Trophoblast cell (in vitro differentiated cells and primary cell): ENCODE measurements at regions not wholly inside any gene's neighbourhood (a gene's known extent, or its start where the extent isn't known, plus 50 kb on each side); places are given as distances from the start of the nearest gene placed in this dataset.

Experiments used
- DNase-seq, 2 donors: peaks; one replicate each; pipeline ENCODE4 v3.0.0-alpha.2; 2016
- H2AFZ ChIP-seq: 2 replicates; pipeline ENCODE4 v1.6.1; 2013; ENCODE audit warnings: low read length, moderate library complexity, mild to moderate bottlenecking; ENCODE audit not compliant: insufficient read depth, poor library complexity
- H2AK5ac ChIP-seq: 2 replicates; pipeline ENCODE4 v1.6.1; 2013; ENCODE audit warnings: mild to moderate bottlenecking, low read length
- H2BK120ac ChIP-seq: 2 replicates; pipeline ENCODE4 v1.6.1; 2013; ENCODE audit warnings: low read length, mild to moderate bottlenecking, moderate library complexity; ENCODE audit not compliant: insufficient read depth, poor library complexity
- H2BK12ac ChIP-seq: 2 replicates; pipeline ENCODE4 v1.6.1; 2013; ENCODE audit warnings: mild to moderate bottlenecking, low read length, moderate library complexity
- H2BK5ac ChIP-seq: 2 replicates; pipeline ENCODE4 v1.6.1; 2013; ENCODE audit warnings: low read length, low read depth, moderate library complexity, mild to moderate bottlenecking; ENCODE audit not compliant: poor library complexity
- H3K14ac ChIP-seq: 2 replicates; pipeline ENCODE4 v1.6.1; 2013; ENCODE audit warnings: mild to moderate bottlenecking, low read length
- H3K18ac ChIP-seq: 2 replicates; pipeline ENCODE4 v1.6.1; 2013; ENCODE audit warnings: mild to moderate bottlenecking, low read length
- H3K23ac ChIP-seq: 2 replicates; pipeline ENCODE4 v1.6.1; 2013; ENCODE audit warnings: low read length
- H3K27ac ChIP-seq: 2 replicates; pipeline ENCODE4 v1.5.1; 2013; ENCODE audit warnings: low read depth, mild to moderate bottlenecking, inconsistent platforms, low read length, moderate library complexity
- H3K27me3 ChIP-seq: 2 replicates; pipeline ENCODE4 v1.6.1; 2013; ENCODE audit warnings: inconsistent platforms, mild to moderate bottlenecking, low read length, moderate library complexity; ENCODE audit not compliant: insufficient read depth
- H3K36me3 ChIP-seq, 2 experiments: 1 replicate in 1 of 2; 2 replicates in 1 of 2; pipeline ENCODE4 v1.6.1; 2013; ENCODE audit warnings: low read length in 2 of 2, mild to moderate bottlenecking in 2 of 2, moderate library complexity in 1 of 2; ENCODE audit not compliant: insufficient read depth in 2 of 2, control insufficient read depth in 1 of 2
- H3K4ac ChIP-seq: 2 replicates; pipeline ENCODE4 v1.6.1; 2013; ENCODE audit warnings: low read depth, mild to moderate bottlenecking, low read length, moderate library complexity
- H3K4me1 ChIP-seq, 2 experiments: 1 replicate in 1 of 2; 2 replicates in 1 of 2; pipeline ENCODE4 v1.6.1; 2013; ENCODE audit warnings: low read length in 2 of 2, mild to moderate bottlenecking in 2 of 2, moderate library complexity in 1 of 2; ENCODE audit not compliant: insufficient read depth in 2 of 2, control insufficient read depth in 1 of 2
- H3K4me2 ChIP-seq: 2 replicates; pipeline ENCODE4 v1.6.1; 2013; ENCODE audit warnings: inconsistent platforms, mild to moderate bottlenecking, low read length, moderate library complexity
- H3K4me3 ChIP-seq: 2 replicates; pipeline ENCODE4 v1.5.1; 2013; ENCODE audit warnings: mild to moderate bottlenecking, low read depth, low read length, inconsistent platforms
- H3K79me1 ChIP-seq: one replicate; pipeline ENCODE4 v1.6.1; 2013; ENCODE audit warnings: low read length
- H3K79me2 ChIP-seq: 2 replicates; pipeline ENCODE4 v1.6.1; 2013; ENCODE audit warnings: low read length, mild to moderate bottlenecking; ENCODE audit not compliant: control insufficient read depth, insufficient read depth, poor library complexity
- H3K9ac ChIP-seq: 2 replicates; pipeline ENCODE4 v1.6.1; 2013; ENCODE audit warnings: mild to moderate bottlenecking, low read length
- H3K9me3 ChIP-seq: 2 replicates; pipeline ENCODE4 v1.6.1; 2013; ENCODE audit warnings: low read depth, mild to moderate bottlenecking, control low read depth, inconsistent platforms, low read length; ENCODE audit not compliant: insufficient read depth
- H4K12ac ChIP-seq: 2 replicates; pipeline ENCODE4 v1.6.1; 2013; ENCODE audit warnings: low read depth, mild to moderate bottlenecking, low read length, moderate library complexity
- H4K8ac ChIP-seq: 2 replicates; pipeline ENCODE4 v1.6.1; 2013; ENCODE audit warnings: low read depth, mild to moderate bottlenecking, low read length, moderate library complexity
- H4K91ac ChIP-seq: one replicate; pipeline ENCODE4 v1.6.1; 2013; ENCODE audit warnings: low read depth, mild to moderate bottlenecking, low read length, moderate library complexity
- WGBS: extraction: QIAGEN DNeasy Blood & Tissue Kit; methylation state at CpG from one replicate; pipeline ENCODE4 v1.1.7; 2013; ENCODE audit warnings: missing lambda C conversion rate; ENCODE audit not compliant: insufficient read length, insufficient coverage; ENCODE audit errors: extremely low coverage; 5-methylcytosine and 5-hydroxymethylcytosine counted together

- Histone ChIP-seq H4K12ac (no peak overlapping the region), H3K27ac (no peak overlapping the region), H3K9ac (no peak overlapping the region), H3K79me2 (no peaks in the 10 kb centered on the region), H3K36me3 (no peaks in the 10 kb centered on the region), H3K18ac (no peak overlapping the region), H3K27me3 (no peaks in the 10 kb centered on the region), H2BK120ac (no peak overlapping the region), H2BK12ac (no peak overlapping the region), H3K4me2 (no peak overlapping the region), H2BK5ac (no peak overlapping the region), H4K8ac (no peak overlapping the region), H3K4me1 (no peaks in the 10 kb centered on the region), H3K9me3 (no peaks in the 10 kb centered on the region), H3K14ac (no peak overlapping the region), H3K79me1 (no peaks in the 10 kb centered on the region), H3K23ac (no peak overlapping the region), H2AK5ac (no peak overlapping the region), H2AFZ (no peak overlapping the region), H4K91ac (no peak overlapping the region), H3K4ac (no peak overlapping the region), H3K4me3 (no peak overlapping the region)
- no peak for DNase-seq
Observed at GRCh38 chr13:80883545-80883944, 542.6 kb upstream of the SPRY2 start.

GRCh38 chr13:80881942-80882445, 541.1 kb upstream of the SPRY2 start:
- Histone ChIP-seq H4K12ac (no peak overlapping the region), H4K8ac (no peak overlapping the region), H3K9ac (no peak overlapping the region), H3K18ac (no peak overlapping the region), H2BK12ac (no peak overlapping the region), H3K23ac (no peak overlapping the region), H2BK5ac (no peak overlapping the region), H3K4me1 (no peaks in the 10 kb centered on the region), H3K14ac (no peak overlapping the region), H3K4me2 (no peak overlapping the region), H3K79me2 (no peaks in the 10 kb centered on the region), H2BK120ac (no peak overlapping the region), H4K91ac (no peak overlapping the region), H3K79me1 (no peaks in the 10 kb centered on the region), H3K4ac (no peak overlapping the region), H3K27me3 (no peaks in the 10 kb centered on the region), H2AK5ac (no peak overlapping the region), H2AFZ (no peak overlapping the region), H3K9me3 (no peaks in the 10 kb centered on the region), H3K27ac (no peak overlapping the region), H3K4me3 (no peak overlapping the region), H3K36me3 (no peaks in the 10 kb centered on the region)
- DNase-seq, result no peak

- Histone ChIP-seq H3K9me3 (no peaks in the 10 kb centered on the region), H3K23ac (no peak overlapping the region), H2BK5ac (no peak overlapping the region), H3K36me3 (no peaks in the 10 kb centered on the region), H3K4me3 (no peak overlapping the region), H3K4me1 (no peaks in the 10 kb centered on the region), H2AK5ac (no peak overlapping the region), H3K14ac (no peak overlapping the region), H3K4ac (no peak overlapping the region), H4K91ac (no peak overlapping the region), H3K27ac (no peak overlapping the region), H3K4me2 (no peak overlapping the region), H4K12ac (no peak overlapping the region), H3K27me3 (no peaks in the 10 kb centered on the region), H2AFZ (no peak overlapping the region), H3K79me1 (no peaks in the 10 kb centered on the region), H3K18ac (no peak overlapping the region), H3K9ac (no peak overlapping the region), H3K79me2 (no peaks in the 10 kb centered on the region), H2BK120ac (no peak overlapping the region), H4K8ac (no peak overlapping the region), H2BK12ac (no peak overlapping the region)
- DNase-seq, result no peak
Observed at GRCh38 chr13:80881495-80881894, 540.6 kb upstream of the SPRY2 start.

- H3K79me2 ChIP-seq, result no peaks in the 10 kb centered on the region
- no peak overlapping the region for H3K4me2 ChIP-seq
- H3K23ac ChIP-seq, result no peak overlapping the region
- H3K79me1 ChIP-seq, result no peaks in the 10 kb centered on the region
- no peak overlapping the region for H3K4me3 ChIP-seq
- no peak overlapping the region for H2AK5ac ChIP-seq
- H3K14ac ChIP-seq, result no peak overlapping the region
- no peaks in the 10 kb centered on the region for H3K4me1 ChIP-seq
- no peak overlapping the region for H2BK12ac ChIP-seq
- no peak overlapping the region for H2BK5ac ChIP-seq
- H4K12ac ChIP-seq, result no peak overlapping the region
- no peak overlapping the region for H3K9ac ChIP-seq
- no peak overlapping the region for H3K18ac ChIP-seq
- H2BK120ac ChIP-seq, result no peak overlapping the region
- H3K36me3 ChIP-seq, result no peaks in the 10 kb centered on the region
- no peak overlapping the region for H2AFZ ChIP-seq
- no peak overlapping the region for H4K8ac ChIP-seq
- no peak overlapping the region for H3K27ac ChIP-seq
- no peaks in the 10 kb centered on the region for H3K27me3 ChIP-seq
- WGBS, result no CpG with 5 or more reads among the region's 1 CpG
- H4K91ac ChIP-seq, result no peak overlapping the region
- no peaks in the 10 kb centered on the region for H3K9me3 ChIP-seq
- DNase-seq, result no peak
- H3K4ac ChIP-seq, result no peak overlapping the region
Observed at GRCh38 chr13:80881034-80881433, 540.1 kb upstream of the SPRY2 start.

- Histone ChIP-seq H3K4me2 (no peak overlapping the region), H3K27me3 (no peaks in the 10 kb centered on the region), H3K4me1 (no peaks in the 10 kb centered on the region), H4K12ac (no peak overlapping the region), H3K4ac (no peak overlapping the region), H2AK5ac (no peak overlapping the region), H3K23ac (no peak overlapping the region), H3K27ac (no peak overlapping the region), H3K14ac (no peak overlapping the region), H2BK120ac (no peak overlapping the region), H3K79me1 (no peaks in the 10 kb centered on the region), H3K4me3 (no peak overlapping the region), H2AFZ (no peak overlapping the region), H3K18ac (no peak overlapping the region), H3K36me3 (no peaks in the 10 kb centered on the region), H2BK5ac (no peak overlapping the region), H3K9me3 (no peaks in the 10 kb centered on the region), H3K9ac (no peak overlapping the region), H4K91ac (no peak overlapping the region), H3K79me2 (no peaks in the 10 kb centered on the region), H2BK12ac (no peak overlapping the region), H4K8ac (no peak overlapping the region)
- DNase-seq, result no peak
Observed at GRCh38 chr13:80877944-80878241, 537.0 kb upstream of the SPRY2 start.
